ENCODE measurements at regions not wholly inside any gene's neighbourhood (a gene's known extent, or its start where the extent isn't known, plus 50 kb on each side); places are given as distances from the start of the nearest gene placed in this dataset.
"Not testable (repeated sequence)": the region's sequence is repeated elsewhere in the genome, so short reads cannot be mapped to it uniquely, and the experiment has no call there.

DNA sequence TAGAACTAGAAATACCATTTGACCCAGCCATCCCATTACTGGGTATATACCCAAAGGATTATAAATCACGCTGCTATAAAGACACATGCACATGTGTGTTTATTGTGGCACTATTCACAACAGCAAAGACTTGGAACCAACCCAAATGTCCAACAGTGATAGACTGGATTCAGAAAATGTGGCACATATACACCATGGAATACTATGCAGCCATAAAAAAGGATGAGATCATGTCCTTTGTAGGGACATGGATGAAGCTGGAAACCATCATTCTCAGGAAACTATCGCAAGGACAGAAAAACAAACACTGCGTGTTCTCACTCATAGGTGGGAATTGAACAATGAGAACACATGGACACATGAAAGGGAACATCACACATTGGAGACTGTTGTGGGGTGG lies 154.5 kb upstream of the INTU start:
- H3K9ac ChIP-seq (ENCODE audit: control insufficient read depth, insufficient read depth, low read length); H3K9me3 ChIP-seq (replicated peaks; ENCODE audit: control insufficient read depth, insufficient read depth, low read length); H3K27me3 ChIP-seq (replicated peaks in 1 of 2; ENCODE audit: control insufficient read depth in 2 of 2, insufficient read depth in 2 of 2, low read length in 1 of 2); in situ Hi-C loops (cut with MboI); H3K4me1 ChIP-seq (ENCODE audit: control insufficient read depth, insufficient read depth, low read length); BruUV-seq (replicated peaks); POLR2A ChIA-PET; FAIRE-seq; intact Hi-C loops (cut with micrococcal nuclease; ENCODE audit: unreplicated experiment); ATAC-seq; H3K4me3 ChIP-seq; RAD21 ChIA-PET (ENCODE audit: unreplicated experiment); H3K36me3 ChIP-seq (ENCODE audit: control insufficient read depth in 2 of 2, insufficient read depth in 2 of 2, low read length in 1 of 2); H3K27ac ChIP-seq (ENCODE audit: control insufficient read depth, insufficient read depth); H3K79me2 ChIP-seq (ENCODE audit: control insufficient read depth, insufficient read depth, low read length); H3K4me2 ChIP-seq (ENCODE audit: control insufficient read depth, insufficient read depth); DNase-seq (ENCODE audit: low read depth, low spot score); H2AFZ ChIP-seq (ENCODE audit: control insufficient read depth, low read depth, low read length); H4K20me1 ChIP-seq (ENCODE audit: control insufficient read depth, insufficient read depth): not testable (repeated sequence)
- CTCF ChIA-PET, result interaction anchor here (1.0 kb wide), 1 partner anchor 9 kb away, joined by 3 read pairs; no protein-coding TSS in a partner anchor
- SMC1A ChIA-PET (ENCODE audit: uncharacterized antibody, unreplicated experiment), result interaction anchor here (1.1 kb wide), 1 partner anchor 13 kb away, joined by 4 read pairs; no protein-coding TSS in a partner anchor
- WGBS (ENCODE audit: insufficient coverage, insufficient replicate concordance, low lambda C conversion rate, missing lambda C conversion rate), result 46% methylated on average over 3 of the region's 3 CpGs

DNA sequence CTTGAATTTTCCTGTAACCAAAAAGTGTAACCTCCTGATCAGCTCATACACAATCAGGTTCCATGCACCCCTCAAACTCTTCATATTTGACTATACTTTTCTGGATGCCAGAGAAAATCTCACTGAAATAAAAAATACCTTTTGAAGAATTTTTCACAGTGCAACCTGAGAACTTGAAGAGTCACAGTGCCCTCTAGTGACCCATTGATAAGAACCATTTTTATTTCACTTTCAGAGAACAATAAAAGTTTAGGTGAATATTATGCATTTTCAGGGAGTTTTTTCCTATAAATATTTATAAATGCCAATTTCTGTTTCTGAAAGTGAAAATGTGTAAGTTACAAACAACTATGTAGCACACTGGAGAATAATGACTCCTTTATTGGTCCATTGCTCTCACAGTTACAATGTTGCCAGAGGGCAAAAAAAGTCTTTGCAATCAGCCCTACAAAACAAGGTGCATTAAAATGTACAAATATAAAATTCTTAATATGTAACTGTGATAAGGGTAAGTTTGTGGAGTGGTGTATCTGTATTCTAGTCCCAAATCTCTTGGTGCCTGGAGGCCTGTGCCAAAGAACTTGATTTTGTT lies 153.6 kb upstream of the INTU start:
- no TSS peak for BruUV-seq (replicated peaks)
- Histone ChIP-seq H4K20me1 (ENCODE audit: control insufficient read depth, insufficient read depth) (no peaks in the 10 kb centered on the region), H3K27ac (ENCODE audit: control insufficient read depth, insufficient read depth) (no peak overlapping the region), H3K36me3 (ENCODE audit: control insufficient read depth in 2 of 2, insufficient read depth in 2 of 2, low read length in 1 of 2) (no peaks in the 10 kb centered on the region), H3K9ac (ENCODE audit: control insufficient read depth, insufficient read depth, low read length) (no peak overlapping the region), H3K27me3 (replicated peaks in 1 of 2; ENCODE audit: control insufficient read depth in 2 of 2, insufficient read depth in 2 of 2, low read length in 1 of 2) (no peaks in the 10 kb centered on the region), H3K4me2 (ENCODE audit: control insufficient read depth, insufficient read depth) (no peak overlapping the region), H3K79me2 (ENCODE audit: control insufficient read depth, insufficient read depth, low read length) (no peaks in the 10 kb centered on the region), H3K4me1 (ENCODE audit: control insufficient read depth, insufficient read depth, low read length) (no peaks in the 10 kb centered on the region), H3K9me3 (replicated peaks; ENCODE audit: control insufficient read depth, insufficient read depth, low read length) (no peaks in the 10 kb centered on the region), H3K4me3 (no peak overlapping the region), H2AFZ (ENCODE audit: control insufficient read depth, low read depth, low read length) (no peak overlapping the region)
- intact Hi-C loops (cut with micrococcal nuclease; ENCODE audit: unreplicated experiment) (no loop called here), in situ Hi-C loops (cut with MboI) (no loop called here)
- ChIA-PET POLR2A (no interaction called here), CTCF (interaction anchor here (0.5 to 1.0 kb wide), 2 partner anchors 10 to 1371 kb away, joined by 3 read pairs; no protein-coding TSS in a partner anchor), RAD21 (ENCODE audit: unreplicated experiment) (no interaction called here), SMC1A (ENCODE audit: uncharacterized antibody, unreplicated experiment) (interaction anchor here (1.1 kb wide), 1 partner anchor 14 kb away, joined by 4 read pairs; no protein-coding TSS in a partner anchor)
- DNase-seq (ENCODE audit: low read depth, low spot score) (no peak), ATAC-seq (no peak), FAIRE-seq (no peak)
- TF ChIP-seq JUNB (IDR thresholded peaks at IDR 0.05), result no peak
- TF ChIP-seq CHD4 (IDR thresholded peaks at IDR 0.05), result no peak
- peak; percentile 61 for TF ChIP-seq RAD21 (IDR thresholded peaks at IDR 0.05; ENCODE audit: insufficient read depth, low read depth, low read length)
- peak; percentile 19 to 48 (median 36); a peak in 5 of 6 replicates for TF ChIP-seq CTCF (IDR thresholded peaks at IDR 0.05 in 2 of 3, conservative IDR thresholded peaks at IDR 0.05 in 1 of 3; ENCODE audit: control insufficient read depth in 2 of 3, extremely low read depth in 1 of 3, insufficient read depth in 1 of 3, low read depth in 3 of 3, low read length in 3 of 3)
- TF ChIP-seq ZNF24 (IDR thresholded peaks at IDR 0.05), result no peak
